Activated CD4-positive, alpha-beta T cell treated with anti-CD3 and anti-CD28 coated beads, Interleukin-10, Interleukin-2, amounts not matched to agents 100 ng/mL and 50 ng/mL, durations not matched to agents 16 hours and 8 hours (primary cell): ENCODE measurements at regions not wholly inside any gene's neighbourhood (a gene's known extent, or its start where the extent isn't known, plus 50 kb on each side); places are given as distances from the start of the nearest gene placed in this dataset.
A peak's percentile ranks its signal among the peaks of the same experiment; 100 is the strongest.

ENCODE experiments used
- DNase-seq: peaks from one replicate; pipeline ENCODE4 v3.0.0-alpha.2; 2020

- no peak for DNase-seq
Observed at GRCh38 chr18:2336690-2337392, 234.5 kb downstream of the METTL4 start.

- peak; percentile 48 for DNase-seq
Observed at GRCh38 chr18:2337552-2338141, 233.7 kb downstream of the METTL4 start.

- no peak for DNase-seq
Observed at GRCh38 chr18:2338601-2339000, 232.7 kb downstream of the METTL4 start.

GRCh38 chr18:2340335-2340734 is 231.0 kb downstream of the METTL4 start:
- no peak for DNase-seq

GRCh38 chr18:2348003-2348402 is 223.3 kb downstream of the METTL4 start:
- no peak for DNase-seq

- no peak for DNase-seq
Observed at GRCh38 chr18:2351126-2351850, 220.0 kb downstream of the METTL4 start.

GRCh38 chr18:2354292-2354691 is 217.0 kb downstream of the METTL4 start:
- DNase-seq, result no peak

- DNase-seq, result no peak
Observed at GRCh38 chr18:2356906-2357305, 214.4 kb downstream of the METTL4 start.

- DNase-seq, result no peak
Observed at GRCh38 chr18:2360861-2361260, 210.4 kb downstream of the METTL4 start.

- DNase-seq, result no peak
Observed at GRCh38 chr18:2368102-2368501, 203.2 kb downstream of the METTL4 start.

- no peak for DNase-seq
Observed at GRCh38 chr18:2376707-2377106, 194.6 kb downstream of the METTL4 start.

GRCh38 chr18:2380101-2380500 is 191.2 kb downstream of the METTL4 start:
- DNase-seq, result no peak

GRCh38 chr18:2381539-2381938 is 189.8 kb downstream of the METTL4 start:
- no peak for DNase-seq

- DNase-seq, result no peak
Observed at GRCh38 chr18:2387588-2387987, 183.7 kb downstream of the METTL4 start.

- DNase-seq, result no peak
Observed at GRCh38 chr18:2390158-2390557, 181.1 kb downstream of the METTL4 start.

GRCh38 chr18:2391470-2391869 is 179.8 kb downstream of the METTL4 start:
- DNase-seq, result no peak

- DNase-seq, result no peak
Observed at GRCh38 chr18:2392446-2392845, 178.9 kb downstream of the METTL4 start.

GRCh38 chr18:2394684-2395083 is 176.6 kb downstream of the METTL4 start:
- DNase-seq, result no peak

- DNase-seq, result no peak
Observed at GRCh38 chr18:2395427-2396161, 175.7 kb downstream of the METTL4 start.

GRCh38 chr18:2396162-2396505 is 175.2 kb downstream of the METTL4 start:
- DNase-seq, result no peak

GRCh38 chr18:2400701-2401196 is 170.6 kb downstream of the METTL4 start:
- DNase-seq, result no peak

GRCh38 chr18:2402084-2402483 is 169.2 kb downstream of the METTL4 start:
- DNase-seq, result no peak

- no peak for DNase-seq
Observed at GRCh38 chr18:2406544-2406943, 164.8 kb downstream of the METTL4 start.
